HG03139 (cell line): ENCODE measurements at regions not wholly inside any gene's neighbourhood (a gene's known extent, or its start where the extent isn't known, plus 50 kb on each side); places are given as distances from the start of the nearest gene placed in this dataset.
"Not testable (repeated sequence)": the region's sequence is repeated elsewhere in the genome, so short reads cannot be mapped to it uniquely, and the experiment has no call there.

Source experiments
- ATAC-seq: cut with Tn5 transposase; IDR thresholded peaks from one replicate; pipeline ENCODE4 v1.9.1; 2021; ENCODE audit not compliant: unreplicated experiment

- ATAC-seq = no peak
Observed at GRCh38 chr4:77501851-77502250, 103.8 kb upstream of the CXCL13 start.

GRCh38 chr4:77504407-77504806, 101.2 kb upstream of the CXCL13 start:
- no peak for ATAC-seq

GRCh38 chr4:77505275-77505957, 100.2 kb upstream of the CXCL13 start:
- ATAC-seq = no peak

GRCh38 chr4:77505958-77506319, 99.7 kb upstream of the CXCL13 start:
- no peak for ATAC-seq

GRCh38 chr4:77510367-77510766, 95.3 kb upstream of the CXCL13 start:
- ATAC-seq = no peak

GRCh38 chr4:77525538-77525937, 80.1 kb upstream of the CXCL13 start:
- no peak for ATAC-seq

GRCh38 chr4:77527900-77528299, 77.7 kb upstream of the CXCL13 start:
- not testable (repeated sequence) for ATAC-seq

GRCh38 chr4:77538144-77538543, 67.5 kb upstream of the CXCL13 start:
- ATAC-seq = no peak

GRCh38 chr4:77538574-77539157, 67.0 kb upstream of the CXCL13 start:
- no peak for ATAC-seq
